ENCODE measurements at regions not wholly inside any gene's neighbourhood (a gene's known extent, or its start where the extent isn't known, plus 50 kb on each side); places are given as distances from the start of the nearest gene placed in this dataset.

- DNase-seq (ENCODE audit: low spot score), result no peak
These were observed 287.1 kb upstream of the SRRM4 start for GRCh38 chr12:118694128-118694775.

DNA sequence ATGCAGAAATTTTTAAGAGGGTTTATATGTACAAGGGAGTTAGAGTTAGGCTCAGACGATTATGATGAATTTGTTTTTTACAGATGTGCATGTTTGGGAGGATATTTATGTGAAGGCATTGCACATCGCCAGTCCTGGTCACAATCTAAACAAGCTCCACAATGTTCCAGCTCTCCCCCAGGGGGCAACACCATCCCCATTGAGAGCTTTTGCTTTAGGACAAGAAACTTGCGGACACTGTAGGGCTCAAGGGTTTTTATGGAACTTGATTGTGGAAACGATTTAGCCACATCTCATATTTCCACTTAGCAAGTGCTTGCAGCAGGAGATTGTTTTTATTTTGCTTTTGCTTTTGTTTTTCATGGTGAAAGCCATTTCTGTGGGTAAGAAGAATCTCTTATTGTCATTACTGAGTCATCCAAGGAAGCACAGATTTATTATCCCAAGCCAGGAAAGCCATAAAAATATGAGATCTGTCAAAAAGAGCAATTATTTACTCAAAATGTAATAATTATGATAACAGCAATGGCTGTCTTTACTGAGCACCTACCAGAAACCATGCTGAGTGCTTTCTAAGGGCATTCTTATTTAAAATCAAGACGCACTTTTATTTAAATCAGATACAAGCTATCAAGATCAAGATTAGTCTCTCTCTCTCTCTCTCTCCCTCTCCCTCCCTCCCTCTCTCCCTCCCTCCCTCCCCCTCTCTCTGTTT lies 276.7 kb upstream of the SRRM4 start:
- DNase-seq (ENCODE audit: low spot score), result no peak

- DNase-seq (ENCODE audit: low spot score), result no peak
These were observed 274.9 kb upstream of the SRRM4 start for GRCh38 chr12:118706437-118706836.

- no peak for DNase-seq (ENCODE audit: low spot score)
These were observed 271.4 kb upstream of the SRRM4 start for GRCh38 chr12:118709946-118710345.

GRCh38 chr12:118711185-118711584 lies 270.2 kb upstream of the SRRM4 start:
- no peak for DNase-seq (ENCODE audit: low spot score)

DNA sequence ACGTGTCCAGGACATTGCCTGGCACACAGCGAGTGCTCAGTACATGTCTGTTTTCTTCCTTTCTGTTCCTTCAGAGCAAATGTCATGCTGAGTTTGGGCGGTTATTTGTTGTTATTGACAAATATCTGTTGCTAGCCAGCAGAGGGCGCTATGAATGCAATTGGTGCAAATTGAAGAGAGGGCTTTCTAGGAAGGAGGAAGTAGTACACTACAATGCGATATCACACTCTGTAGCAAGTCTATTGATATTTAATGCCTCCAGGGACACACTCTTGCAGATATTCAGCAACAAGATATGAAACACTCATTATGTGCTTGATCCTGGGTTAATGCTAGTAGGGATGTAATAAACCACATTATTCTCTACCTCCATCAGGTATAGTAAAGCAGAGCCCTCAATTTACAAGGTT lies 267.3 kb upstream of the SRRM4 start:
- no peak for DNase-seq (ENCODE audit: low spot score)

- DNase-seq (ENCODE audit: low spot score), result no peak
These were observed 266.8 kb upstream of the SRRM4 start for GRCh38 chr12:118714500-118714899.

- no peak for DNase-seq (ENCODE audit: low spot score)
These were observed 265.7 kb upstream of the SRRM4 start for GRCh38 chr12:118715647-118716046.

GRCh38 chr12:118727196-118727978 lies 254.0 kb upstream of the SRRM4 start:
- no peak for DNase-seq (ENCODE audit: low spot score)

- DNase-seq (ENCODE audit: low spot score), result no peak
These were observed 253.4 kb upstream of the SRRM4 start for GRCh38 chr12:118727979-118728366.

- DNase-seq (ENCODE audit: low spot score), result no peak
These were observed 247.1 kb upstream of the SRRM4 start for GRCh38 chr12:118734266-118734665.

DNA sequence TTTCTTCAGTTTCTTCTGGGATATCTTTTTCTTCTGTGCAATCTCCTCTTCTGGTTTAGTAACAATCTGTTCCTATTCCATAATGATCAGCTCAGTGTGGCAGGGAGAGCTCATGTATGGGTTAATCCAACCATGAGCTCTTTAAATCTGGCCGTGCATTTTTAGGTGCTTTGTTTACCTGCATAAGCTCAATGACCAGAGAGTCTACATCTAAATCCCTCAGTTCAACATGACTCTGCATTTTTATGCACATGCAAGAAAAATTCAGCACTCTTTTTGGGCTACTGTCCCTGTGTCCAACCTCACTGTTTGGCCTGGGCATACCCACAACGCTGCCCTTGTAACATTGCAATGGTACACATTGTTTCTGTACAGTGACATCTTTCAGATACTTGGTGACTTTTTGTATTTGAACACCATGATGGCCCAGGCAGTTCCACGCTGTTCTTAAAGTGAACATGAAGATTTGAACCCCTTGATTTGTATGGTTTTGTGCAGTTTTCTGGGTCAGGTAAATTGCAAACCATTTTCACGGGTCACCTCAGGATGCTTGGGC lies 243.3 kb upstream of the SRRM4 start:
- DNase-seq (ENCODE audit: low spot score), result no peak

GRCh38 chr12:118741194-118741593 lies 240.1 kb upstream of the SRRM4 start:
- DNase-seq (ENCODE audit: low spot score), result no peak

- no peak for DNase-seq (ENCODE audit: low spot score)
These were observed 238.9 kb upstream of the SRRM4 start for GRCh38 chr12:118742431-118742830.

DNA sequence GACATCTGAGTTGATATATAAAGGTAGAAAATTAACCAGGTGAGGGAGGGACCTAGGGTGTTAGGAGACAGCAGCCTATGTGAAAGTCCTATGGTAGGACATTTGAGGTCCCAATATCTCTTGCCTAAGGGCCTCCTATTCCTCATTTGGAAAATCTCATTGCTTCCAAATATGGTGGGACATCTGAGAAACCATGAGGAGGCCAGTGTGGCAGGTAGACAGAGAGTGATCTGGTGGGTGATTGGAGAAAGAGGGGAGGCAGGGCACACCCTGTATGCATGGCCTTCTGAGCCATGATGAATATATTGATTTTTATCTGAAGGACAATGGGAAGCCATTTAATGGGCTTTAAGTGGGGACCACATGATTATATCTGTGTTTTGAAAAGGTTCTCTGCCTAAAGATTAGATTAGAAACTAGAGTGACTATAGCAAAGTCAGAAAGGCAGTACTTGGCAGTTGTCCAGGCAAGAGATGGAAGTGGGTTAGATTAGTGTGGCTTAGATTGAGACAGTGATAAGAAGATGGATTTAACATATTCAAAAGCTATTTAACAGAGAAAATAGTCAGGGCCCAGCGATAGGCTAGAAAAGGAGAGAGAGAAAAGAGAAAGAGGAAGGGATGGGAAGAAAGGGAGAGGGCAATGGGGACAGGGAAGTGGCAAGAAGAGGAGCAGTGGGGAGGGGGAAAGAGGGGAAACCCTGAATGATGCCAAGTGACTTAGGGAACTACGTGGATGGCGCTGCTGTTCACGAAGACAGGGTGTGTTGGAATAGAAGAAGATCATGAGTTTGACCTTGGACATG lies 237.2 kb upstream of the SRRM4 start:
- DNase-seq (ENCODE audit: low spot score), result no peak

- no peak for DNase-seq (ENCODE audit: low spot score)
These were observed 235.2 kb upstream of the SRRM4 start for GRCh38 chr12:118746176-118746575.

DNA sequence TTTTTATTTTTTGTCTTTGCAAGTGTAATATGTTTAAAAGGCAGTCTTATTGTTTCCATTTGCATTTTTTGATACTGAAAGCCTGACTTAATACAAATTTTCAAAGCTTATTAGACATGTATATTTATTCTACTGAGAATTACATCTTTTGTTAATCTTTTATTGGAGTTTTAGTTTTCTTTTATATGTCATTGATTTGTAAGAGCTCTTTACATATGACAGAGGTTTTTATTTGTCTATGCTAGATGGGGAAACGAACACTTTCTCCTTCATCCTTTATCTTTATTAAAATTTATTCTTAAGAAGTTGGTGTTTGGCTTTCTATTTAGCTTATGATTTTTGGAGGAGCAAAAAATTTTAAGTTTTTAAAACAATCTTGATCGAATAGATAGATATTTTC lies 234.4 kb upstream of the SRRM4 start:
- DNase-seq (ENCODE audit: low spot score), result no peak

DNA sequence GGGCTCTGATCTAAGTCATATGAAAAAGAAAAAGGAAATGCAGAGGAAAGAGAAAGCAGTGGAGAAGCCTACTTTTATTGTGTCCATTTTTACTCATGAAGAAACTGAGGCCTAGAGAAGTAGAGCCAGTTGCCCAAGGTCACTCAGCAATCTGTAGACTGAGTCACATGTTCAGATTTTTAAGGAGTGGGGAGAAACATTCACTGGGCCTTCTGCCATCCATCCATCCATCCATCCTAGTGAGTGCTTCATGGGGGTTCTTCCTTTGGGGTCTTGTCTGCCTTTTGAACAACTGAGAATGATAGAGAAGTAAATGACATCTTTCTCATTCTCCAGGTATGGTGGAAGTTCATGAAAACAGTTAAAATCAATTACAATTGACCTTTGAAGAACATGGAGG lies 233.6 kb upstream of the SRRM4 start:
- DNase-seq (ENCODE audit: low spot score), result no peak

- DNase-seq (ENCODE audit: low spot score), result no peak
These were observed 232.6 kb upstream of the SRRM4 start for GRCh38 chr12:118748478-118749380.

- DNase-seq (ENCODE audit: low spot score), result no peak
These were observed 231.7 kb upstream of the SRRM4 start for GRCh38 chr12:118749646-118750045.

DNA sequence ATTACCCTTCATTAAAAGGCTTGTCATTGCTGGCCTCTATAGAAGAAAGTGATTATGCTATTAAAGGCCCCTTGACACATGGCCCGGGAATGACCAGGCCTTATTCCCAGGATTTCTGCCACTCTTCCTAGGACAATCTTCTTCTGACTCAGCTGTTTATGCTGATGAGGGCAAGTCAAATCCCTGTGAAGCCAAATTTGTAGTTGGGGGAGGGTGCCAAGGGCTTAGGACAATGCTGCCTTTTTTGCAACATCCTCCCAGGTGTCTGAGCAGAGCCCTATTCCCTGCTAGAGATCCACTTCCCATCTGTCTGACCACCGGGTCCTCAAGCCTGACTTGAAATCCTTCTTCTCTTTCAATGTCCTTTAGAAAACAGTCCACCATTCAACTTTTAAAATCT lies 230.7 kb upstream of the SRRM4 start:
- DNase-seq (ENCODE audit: low spot score), result no peak

All from A172 (cell line).